Parathyroid adenoma (tissue), 2 donors: ENCODE measurements at regions not wholly inside any gene's neighbourhood (a gene's known extent, or its start where the extent isn't known, plus 50 kb on each side); places are given as distances from the start of the nearest gene placed in this dataset.

Experiments used
- H2AFZ ChIP-seq: fragments of 300-600 bp; sonication (generic); one replicate; pipeline ENCODE4 v1.7.0; 2017; ENCODE audit warnings: antibody characterized with exemption, mild to moderate bottlenecking
- H3K27ac ChIP-seq: fragments of 300-600 bp; sonication (generic); one replicate; pipeline ENCODE4 v1.7.0; 2017
- H3K27me3 ChIP-seq: fragments of 300-600 bp; sonication (generic); one replicate; pipeline ENCODE4 v1.7.0; 2017; ENCODE audit warnings: low read length; ENCODE audit not compliant: control insufficient read depth, insufficient read depth
- H3K36me3 ChIP-seq: fragments of 300-600 bp; sonication (generic); one replicate; pipeline ENCODE4 v1.7.0; 2017; ENCODE audit warnings: low read length; ENCODE audit not compliant: control insufficient read depth, insufficient read depth
- H3K4me1 ChIP-seq: fragments of 300-600 bp; sonication (generic); one replicate; pipeline ENCODE4 v1.7.0; 2017; ENCODE audit warnings: control low read depth
- H3K4me2 ChIP-seq: fragments of 300-600 bp; sonication (generic); one replicate; pipeline ENCODE4 v1.7.0; 2017; ENCODE audit warnings: low read length
- H3K4me3 ChIP-seq: fragments of 300-600 bp; sonication (generic); one replicate; pipeline ENCODE4 v1.7.0; 2017; ENCODE audit warnings: low read depth, low read length
- H3K79me2 ChIP-seq: fragments of 300-600 bp; sonication (generic); one replicate; pipeline ENCODE4 v1.7.0; 2017; ENCODE audit warnings: control low read depth
- H3K9ac ChIP-seq: fragments of 300-600 bp; sonication (generic); one replicate; pipeline ENCODE4 v1.7.0; 2017; ENCODE audit warnings: mild to moderate bottlenecking
- H3K9me3 ChIP-seq: fragments of 300-600 bp; sonication (generic); one replicate; pipeline ENCODE4 v1.7.0; 2017; ENCODE audit warnings: low read length; ENCODE audit not compliant: control insufficient read depth
- CTCF ChIP-seq: fragments of 300-600 bp; sonication (generic); IDR thresholded peaks from one replicate; pipeline ENCODE4 v1.7.0; 2017; ENCODE audit warnings: antibody characterized with exemption, mild to moderate bottlenecking
- donor health status: primary hyperparathyroidism.

GRCh38 chr1:199742547-199742946 is 285.0 kb upstream of the NR5A2 start:
- H3K4me1 ChIP-seq = no peaks in the 10 kb centered on the region
- no peak overlapping the region for H3K4me2 ChIP-seq
- no peaks in the 10 kb centered on the region for H3K36me3 ChIP-seq
- H3K4me3 ChIP-seq = no peak overlapping the region
- no peak for TF ChIP-seq CTCF
- no peaks in the 10 kb centered on the region for H3K79me2 ChIP-seq
- no peaks in the 10 kb centered on the region for H3K9me3 ChIP-seq
- H3K9ac ChIP-seq = no peak overlapping the region
- H3K27me3 ChIP-seq = no peaks in the 10 kb centered on the region
- no peak overlapping the region for H2AFZ ChIP-seq
- no peak overlapping the region for H3K27ac ChIP-seq

- H3K9ac ChIP-seq = no peak overlapping the region
- H3K27me3 ChIP-seq = no peaks in the 10 kb centered on the region
- H3K4me1 ChIP-seq = no peaks in the 10 kb centered on the region
- H3K9me3 ChIP-seq = no peaks in the 10 kb centered on the region
- H3K4me2 ChIP-seq = no peak overlapping the region
- no peak overlapping the region for H3K4me3 ChIP-seq
- no peak for TF ChIP-seq CTCF
- no peak overlapping the region for H2AFZ ChIP-seq
- no peaks in the 10 kb centered on the region for H3K79me2 ChIP-seq
- H3K27ac ChIP-seq = no peak overlapping the region
- H3K36me3 ChIP-seq = no peaks in the 10 kb centered on the region
Measured at GRCh38 chr1:199743227-199743626, 284.3 kb upstream of the NR5A2 start.

GRCh38 chr1:199746666-199747384 is 280.7 kb upstream of the NR5A2 start:
- Histone ChIP-seq H2AFZ (no peak overlapping the region), H3K79me2 (no peaks in the 10 kb centered on the region), H3K4me1 (no peaks in the 10 kb centered on the region), H3K27ac (no peak overlapping the region), H3K27me3 (no peaks in the 10 kb centered on the region), H3K4me2 (no peak overlapping the region), H3K36me3 (no peaks in the 10 kb centered on the region), H3K4me3 (no peak overlapping the region), H3K9me3 (no peaks in the 10 kb centered on the region), H3K9ac (no peak overlapping the region)
- no peak for TF ChIP-seq CTCF

GRCh38 chr1:199747984-199748383 is 279.5 kb upstream of the NR5A2 start:
- H2AFZ ChIP-seq = no peak overlapping the region

More at GRCh38 chr1:199747984-199748383, 279.5 kb upstream of the NR5A2 start:
- no peak for TF ChIP-seq CTCF
- no peak overlapping the region for H3K9ac ChIP-seq
- H3K4me3 ChIP-seq = no peak overlapping the region
- no peaks in the 10 kb centered on the region for H3K79me2 ChIP-seq
- no peak overlapping the region for H3K4me2 ChIP-seq
- H3K27ac ChIP-seq = no peak overlapping the region
- no peaks in the 10 kb centered on the region for H3K36me3 ChIP-seq
- H3K4me1 ChIP-seq = no peaks in the 10 kb centered on the region
- H3K9me3 ChIP-seq = no peaks in the 10 kb centered on the region
- no peaks in the 10 kb centered on the region for H3K27me3 ChIP-seq
